ENCODE measurements at regions not wholly inside any gene's neighbourhood (a gene's known extent, or its start where the extent isn't known, plus 50 kb on each side); places are given as distances from the start of the nearest gene placed in this dataset.
"Not testable (repeated sequence)": the region's sequence is repeated elsewhere in the genome, so short reads cannot be mapped to it uniquely, and the experiment has no call there.

- no peak for DNase-seq
Observed at GRCh38 chr2:240191001-240191400, 50.5 kb upstream of the OTOS start.

- DNase-seq: no peak
Observed at GRCh38 chr2:240192661-240193060, 52.2 kb upstream of the OTOS start.

GRCh38 chr2:240194341-240194762 lies 53.9 kb upstream of the OTOS start:
- not testable (repeated sequence) for DNase-seq

GRCh38 chr2:240195316-240195861 lies 54.9 kb upstream of the OTOS start:
- no peak for DNase-seq

- DNase-seq: no peak
Observed at GRCh38 chr2:240196716-240197461, 56.4 kb upstream of the OTOS start.

- no peak for DNase-seq
Observed at GRCh38 chr2:240197462-240198139, 57.1 kb upstream of the OTOS start.

- no peak for DNase-seq
Observed at GRCh38 chr2:240198226-240198625, 57.8 kb upstream of the OTOS start.

GRCh38 chr2:240199133-240199870 lies 58.8 kb upstream of the OTOS start:
- no peak for DNase-seq

- no peak for DNase-seq
Observed at GRCh38 chr2:240200230-240201051, 60.0 kb upstream of the OTOS start.

- no peak for DNase-seq
Observed at GRCh38 chr2:240201866-240202265, 61.4 kb upstream of the OTOS start.

GRCh38 chr2:240202586-240202985 lies 62.1 kb upstream of the OTOS start:
- DNase-seq: no peak

GRCh38 chr2:240203031-240203787 lies 62.8 kb upstream of the OTOS start:
- no peak for DNase-seq

GRCh38 chr2:240203788-240204270 lies 63.4 kb upstream of the OTOS start:
- no peak for DNase-seq

- no peak for DNase-seq
Observed at GRCh38 chr2:240204431-240205276, 64.2 kb upstream of the OTOS start.

GRCh38 chr2:240205348-240205747 lies 64.9 kb upstream of the OTOS start:
- no peak for DNase-seq

GRCh38 chr2:240205772-240206171 lies 65.3 kb upstream of the OTOS start:
- DNase-seq: no peak

GRCh38 chr2:240206630-240207029 lies 66.2 kb upstream of the OTOS start:
- no peak for DNase-seq

- no peak for DNase-seq
Observed at GRCh38 chr2:240207661-240208060, 67.2 kb upstream of the OTOS start.

GRCh38 chr2:240208096-240208495 lies 67.6 kb upstream of the OTOS start:
- no peak for DNase-seq

GRCh38 chr2:240208631-240209211 lies 68.3 kb upstream of the OTOS start:
- DNase-seq: no peak
